HuH-7 (cell line): ENCODE measurements at regions not wholly inside any gene's neighbourhood (a gene's known extent, or its start where the extent isn't known, plus 50 kb on each side); places are given as distances from the start of the nearest gene placed in this dataset.
A peak's percentile ranks its signal among the peaks of the same experiment; 100 is the strongest.
"Not testable (repeated sequence)": the region's sequence is repeated elsewhere in the genome, so short reads cannot be mapped to it uniquely, and the experiment has no call there.

ENCODE experiments used
- DNase-seq: peaks from one replicate; pipeline ENCODE4 v3.0.0; 2011; ENCODE audit warnings: low spot score

DNA sequence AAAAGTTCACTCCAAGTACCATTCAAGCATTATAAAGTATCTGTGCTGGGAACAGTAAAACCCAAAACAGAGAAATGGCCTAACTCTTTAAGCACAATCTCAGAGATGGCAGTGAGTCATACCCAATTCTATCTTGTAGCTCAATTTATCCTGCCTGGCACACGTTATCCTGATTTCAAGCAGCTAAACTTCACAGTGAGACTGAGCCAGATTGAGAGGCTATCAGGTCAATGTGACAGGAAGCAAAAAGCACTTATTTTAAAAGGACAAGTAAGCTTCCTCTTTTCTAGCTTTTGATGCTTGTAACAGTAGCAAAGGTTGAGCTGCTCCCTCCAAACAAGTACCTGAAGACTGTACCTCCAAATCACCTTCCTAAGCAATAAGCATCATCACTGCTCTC, 324.9 kb downstream of the NAF1 start:
- no peak for DNase-seq

DNA sequence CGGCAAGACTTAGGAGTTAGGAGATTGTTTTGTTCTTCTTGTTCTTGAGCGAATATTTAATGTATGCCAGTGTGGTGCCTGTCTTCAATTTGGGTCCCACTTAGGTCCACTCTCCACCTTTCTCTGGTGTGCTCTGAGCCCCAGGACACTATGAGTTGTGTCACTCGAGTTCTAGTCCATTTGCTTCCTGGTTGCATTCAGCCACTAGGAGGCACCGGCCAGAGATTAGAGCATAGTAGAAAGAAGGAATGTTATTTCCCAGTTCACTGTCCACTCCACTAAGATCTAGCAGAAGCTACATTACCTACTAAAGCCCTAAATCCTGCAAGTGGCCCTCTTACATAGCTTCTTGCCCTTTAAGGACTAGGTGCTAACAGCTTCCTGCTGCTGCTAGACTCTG, 326.9 kb downstream of the NAF1 start:
- DNase-seq, result peak; percentile 1

DNA sequence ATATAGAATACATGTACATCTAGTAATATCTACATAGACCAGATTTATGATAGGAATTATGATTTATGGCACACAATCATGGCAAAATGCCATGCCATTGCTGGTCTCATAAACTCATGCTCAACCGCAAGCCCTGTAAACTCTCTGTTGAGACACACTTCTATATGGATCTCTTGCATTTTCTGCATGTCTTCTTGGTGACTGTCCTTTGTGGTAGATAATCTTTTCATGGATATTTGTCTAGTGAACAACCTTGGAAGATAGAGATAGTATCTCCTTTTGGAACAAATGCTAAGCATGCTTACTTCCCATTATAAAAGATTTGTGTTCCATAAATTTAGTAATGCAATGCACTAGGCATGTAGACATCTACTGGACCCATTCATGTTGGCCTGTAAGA, 328.0 kb downstream of the NAF1 start:
- no peak for DNase-seq

- DNase-seq, result no peak
Observed at GRCh38 chr4:162837679-162838078, 329.0 kb downstream of the NAF1 start.

GRCh38 chr4:162837241-162837640, 329.4 kb downstream of the NAF1 start:
- no peak for DNase-seq

DNA sequence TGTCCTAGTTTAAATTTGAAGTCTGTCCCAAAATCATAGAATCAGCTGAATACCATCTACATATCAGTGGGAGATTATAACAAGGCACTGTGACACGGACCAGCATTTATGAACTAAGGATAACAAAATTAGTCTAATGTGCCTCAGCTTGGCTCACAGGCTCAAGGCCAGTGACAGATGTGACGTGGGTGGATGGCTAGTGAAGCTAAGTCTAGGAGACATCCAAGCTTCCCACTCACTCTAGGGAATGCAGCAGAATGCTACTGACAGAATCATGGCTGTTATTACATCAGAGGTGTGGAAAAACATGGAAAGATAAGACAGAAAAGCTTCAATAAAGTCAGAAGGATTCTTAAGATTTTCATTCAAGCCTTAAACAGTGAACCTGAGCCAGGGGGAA, 329.9 kb downstream of the NAF1 start:
- no peak for DNase-seq

DNA sequence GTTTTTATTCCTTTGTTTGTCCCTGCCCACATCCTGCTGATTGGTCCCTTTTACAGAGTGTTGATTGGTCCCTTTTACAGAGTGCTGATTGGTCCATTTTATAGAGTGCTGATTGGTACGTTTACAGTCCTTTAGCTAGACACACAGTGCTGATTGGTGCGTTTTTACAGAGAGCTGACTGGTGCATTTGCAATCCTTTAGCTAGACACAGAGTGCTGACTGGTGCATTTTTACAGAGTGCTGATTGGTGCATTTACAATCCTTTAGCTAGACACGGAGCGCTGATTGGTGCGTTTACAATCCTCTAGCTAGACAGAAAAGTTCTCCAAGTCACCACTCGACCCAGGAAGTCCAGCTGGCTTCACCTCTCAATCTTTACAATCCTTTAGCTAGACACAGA, 330.4 kb downstream of the NAF1 start:
- DNase-seq, result not testable (repeated sequence)

- DNase-seq, result no peak
Observed at GRCh38 chr4:162830899-162831298, 335.8 kb downstream of the NAF1 start.

GRCh38 chr4:162817374-162817773, 349.3 kb downstream of the NAF1 start:
- DNase-seq, result not testable (repeated sequence)

GRCh38 chr4:162804351-162804924, 362.3 kb downstream of the NAF1 start:
- no peak for DNase-seq

DNA sequence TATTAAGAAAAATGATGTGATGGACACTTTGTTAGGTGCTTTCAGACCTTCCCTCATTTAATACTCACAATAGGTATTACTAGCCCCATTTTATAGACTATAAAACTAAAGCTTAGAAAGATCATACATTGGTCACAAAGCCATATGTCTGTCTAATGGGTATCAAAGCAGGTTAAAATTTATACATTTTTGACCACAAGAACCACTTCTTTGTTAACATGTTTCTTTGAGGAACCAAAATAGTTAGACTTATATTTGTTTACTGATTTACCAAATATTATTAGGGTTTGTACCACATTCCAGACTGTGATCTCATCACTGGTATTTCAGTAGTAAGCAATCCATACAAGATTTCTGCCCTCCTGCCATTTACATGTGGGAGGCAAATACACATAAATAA, 363.3 kb downstream of the NAF1 start:
- DNase-seq, result no peak

GRCh38 chr4:162797108-162797507, 369.6 kb downstream of the NAF1 start:
- DNase-seq, result no peak

GRCh38 chr4:162793571-162793970, 373.1 kb downstream of the NAF1 start:
- no peak for DNase-seq

GRCh38 chr4:162793004-162793403, 373.7 kb downstream of the NAF1 start:
- no peak for DNase-seq

- no peak for DNase-seq
Observed at GRCh38 chr4:162791226-162791625, 375.5 kb downstream of the NAF1 start.

GRCh38 chr4:162787120-162787519, 379.6 kb downstream of the NAF1 start:
- no peak for DNase-seq

- DNase-seq, result no peak
Observed at GRCh38 chr4:162782778-162783525, 383.7 kb downstream of the NAF1 start.

- no peak for DNase-seq
Observed at GRCh38 chr4:162782096-162782777, 384.5 kb downstream of the NAF1 start.

DNA sequence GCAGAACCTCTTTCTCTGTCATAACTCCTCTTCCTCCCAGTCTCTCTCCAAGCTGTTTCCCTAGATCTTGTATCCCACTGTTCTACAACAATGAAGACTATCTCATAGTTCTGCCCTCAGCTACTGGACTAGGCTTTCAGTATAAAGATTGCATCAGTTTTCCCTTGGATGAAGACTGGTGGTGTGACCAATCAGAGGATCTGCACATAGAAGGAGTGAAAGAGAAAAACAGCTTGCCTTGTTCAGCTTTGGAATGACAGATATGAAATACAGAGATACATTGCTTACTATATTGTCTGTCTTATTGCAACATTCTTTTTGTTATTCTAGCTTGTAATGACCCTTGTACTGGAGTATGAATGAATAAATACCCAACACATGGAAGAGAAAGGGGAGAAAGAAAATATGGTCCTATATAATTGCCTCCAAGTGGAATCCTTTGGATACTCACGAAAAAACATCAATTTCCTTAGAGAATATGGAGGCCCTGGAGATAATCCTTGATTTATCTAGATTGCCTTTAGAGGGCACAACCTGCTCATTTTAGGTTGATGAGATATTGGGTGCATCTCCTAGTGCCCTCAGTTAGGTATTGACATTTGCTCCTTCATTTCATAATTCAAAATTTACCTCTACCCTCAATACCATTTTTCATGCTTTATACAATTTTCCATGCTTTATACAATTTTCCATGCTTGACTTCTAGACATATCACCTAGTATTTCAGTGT, 395.8 kb downstream of the NAF1 start:
- no peak for DNase-seq

- DNase-seq, result no peak
Observed at GRCh38 chr4:162767083-162767482, 399.6 kb downstream of the NAF1 start.

- DNase-seq, result no peak
Observed at GRCh38 chr4:162761965-162762364, 404.7 kb downstream of the NAF1 start.

DNA sequence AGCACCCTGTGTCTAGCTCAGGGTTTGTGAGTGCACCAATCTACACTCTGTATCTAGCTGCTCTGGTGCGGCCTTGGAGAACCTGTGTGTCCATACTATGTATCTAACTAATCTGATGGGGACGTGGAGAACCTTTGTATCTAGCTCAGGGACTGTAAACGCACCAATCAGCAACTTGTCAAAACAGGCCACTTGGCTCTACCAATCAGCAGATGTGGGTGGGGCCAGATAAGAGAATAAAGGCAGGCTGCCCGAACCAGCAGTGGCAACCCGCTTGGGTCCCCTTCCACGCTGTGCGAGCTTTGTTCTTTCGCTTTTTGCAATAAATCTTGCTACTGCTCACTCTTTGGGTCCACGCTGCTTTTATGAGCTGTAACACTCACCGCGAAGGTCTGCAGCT, 426.5 kb downstream of the NAF1 start:
- DNase-seq, result not testable (repeated sequence)

DNA sequence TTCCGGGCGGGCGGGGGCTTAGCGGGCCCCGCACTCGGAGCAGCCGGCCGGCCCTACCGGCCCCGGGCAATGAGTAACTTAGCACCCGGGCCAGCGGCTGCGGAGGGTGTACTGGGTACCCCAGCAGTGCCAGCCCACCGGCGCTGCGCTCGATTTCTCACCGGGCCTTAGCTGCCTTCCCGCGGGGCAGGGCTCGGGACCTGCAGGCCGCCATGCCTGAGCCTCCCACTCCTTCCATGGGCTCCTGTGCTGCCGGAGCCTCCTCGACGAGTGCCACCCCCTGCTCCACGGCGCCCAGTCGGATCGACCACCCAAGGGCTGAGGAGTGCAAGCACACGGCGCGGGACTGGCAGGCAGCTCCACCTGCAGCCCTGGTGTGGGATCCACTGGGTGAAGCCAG, 427.1 kb downstream of the NAF1 start:
- DNase-seq, result not testable (repeated sequence)
